Neural progenitor cell (in vitro differentiated cells): ENCODE measurements at regions not wholly inside any gene's neighbourhood (a gene's known extent, or its start where the extent isn't known, plus 50 kb on each side); places are given as distances from the start of the nearest gene placed in this dataset.

Source experiments
- EZH2 ChIP-seq: fragments of 200-600 bp; sonication (generic); IDR thresholded peaks from 2 replicates; pipeline ENCODE4 v1.6.1; 2017; ENCODE audit warnings: antibody characterized with exemption, mild to moderate bottlenecking, moderate library complexity
- EZH2phosphoT487 ChIP-seq: fragments of 200-600 bp; sonication (generic); IDR thresholded peaks from 2 replicates; pipeline ENCODE4 v1.6.1; 2017; ENCODE audit warnings: antibody characterized with exemption
- TF ChIP-seq, protein P1 (sequence below): fragments of 200-600 bp; sonication (generic); IDR thresholded peaks from 2 replicates; pipeline ENCODE4 v1.5.1; 2017; ENCODE audit warnings: antibody characterized with exemption, mild to moderate bottlenecking

DNA sequence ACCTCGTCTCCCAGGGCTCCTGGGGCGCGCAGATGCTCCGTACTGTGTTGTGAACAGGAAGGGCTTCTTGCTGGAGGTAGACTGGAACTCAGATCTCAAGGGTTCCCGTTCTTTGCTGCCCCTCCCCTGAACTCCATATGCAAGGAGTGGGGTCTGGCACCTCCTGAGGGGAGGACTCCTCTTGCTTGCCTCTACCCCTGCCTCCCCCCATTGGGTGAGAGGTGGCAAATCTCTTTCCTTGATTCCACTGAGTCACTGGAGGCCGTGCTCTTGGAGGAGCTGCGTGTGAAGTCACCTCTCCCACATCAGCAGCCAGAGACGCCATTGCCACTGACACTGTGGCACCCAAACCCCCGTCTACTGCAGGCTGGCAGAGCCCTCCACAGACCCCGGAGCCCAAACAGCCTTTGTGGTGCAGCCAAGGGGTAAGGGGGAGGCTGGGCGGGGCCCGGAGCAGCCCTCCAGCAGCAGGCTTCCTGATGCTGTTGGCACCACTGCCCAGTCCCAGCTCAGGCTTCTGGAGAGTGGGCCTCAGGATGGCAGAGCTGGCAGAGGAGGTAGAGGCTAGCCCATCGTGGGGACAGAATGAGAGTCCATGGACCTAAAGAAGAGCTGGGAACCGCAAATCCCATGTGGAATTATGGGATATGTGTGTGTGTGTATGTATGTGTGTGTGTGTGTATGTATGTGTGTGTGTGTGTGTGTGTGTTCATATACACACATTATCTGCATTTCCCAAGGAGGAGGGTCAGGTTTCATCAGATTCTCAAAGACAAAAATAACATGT lies 104.9 kb upstream of the RUNX3 start:
- TF ChIP-seq EZH2phosphoT487: no peak
- TF ChIP-seq, protein P1, sequence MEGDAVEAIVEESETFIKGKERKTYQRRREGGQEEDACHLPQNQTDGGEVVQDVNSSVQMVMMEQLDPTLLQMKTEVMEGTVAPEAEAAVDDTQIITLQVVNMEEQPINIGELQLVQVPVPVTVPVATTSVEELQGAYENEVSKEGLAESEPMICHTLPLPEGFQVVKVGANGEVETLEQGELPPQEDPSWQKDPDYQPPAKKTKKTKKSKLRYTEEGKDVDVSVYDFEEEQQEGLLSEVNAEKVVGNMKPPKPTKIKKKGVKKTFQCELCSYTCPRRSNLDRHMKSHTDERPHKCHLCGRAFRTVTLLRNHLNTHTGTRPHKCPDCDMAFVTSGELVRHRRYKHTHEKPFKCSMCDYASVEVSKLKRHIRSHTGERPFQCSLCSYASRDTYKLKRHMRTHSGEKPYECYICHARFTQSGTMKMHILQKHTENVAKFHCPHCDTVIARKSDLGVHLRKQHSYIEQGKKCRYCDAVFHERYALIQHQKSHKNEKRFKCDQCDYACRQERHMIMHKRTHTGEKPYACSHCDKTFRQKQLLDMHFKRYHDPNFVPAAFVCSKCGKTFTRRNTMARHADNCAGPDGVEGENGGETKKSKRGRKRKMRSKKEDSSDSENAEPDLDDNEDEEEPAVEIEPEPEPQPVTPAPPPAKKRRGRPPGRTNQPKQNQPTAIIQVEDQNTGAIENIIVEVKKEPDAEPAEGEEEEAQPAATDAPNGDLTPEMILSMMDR: no peak
- no peak for TF ChIP-seq EZH2
